ENCODE measurements at regions not wholly inside any gene's neighbourhood (a gene's known extent, or its start where the extent isn't known, plus 50 kb on each side); places are given as distances from the start of the nearest gene placed in this dataset.
"Not testable (repeated sequence)": the region's sequence is repeated elsewhere in the genome, so short reads cannot be mapped to it uniquely, and the experiment has no call there.

DNA sequence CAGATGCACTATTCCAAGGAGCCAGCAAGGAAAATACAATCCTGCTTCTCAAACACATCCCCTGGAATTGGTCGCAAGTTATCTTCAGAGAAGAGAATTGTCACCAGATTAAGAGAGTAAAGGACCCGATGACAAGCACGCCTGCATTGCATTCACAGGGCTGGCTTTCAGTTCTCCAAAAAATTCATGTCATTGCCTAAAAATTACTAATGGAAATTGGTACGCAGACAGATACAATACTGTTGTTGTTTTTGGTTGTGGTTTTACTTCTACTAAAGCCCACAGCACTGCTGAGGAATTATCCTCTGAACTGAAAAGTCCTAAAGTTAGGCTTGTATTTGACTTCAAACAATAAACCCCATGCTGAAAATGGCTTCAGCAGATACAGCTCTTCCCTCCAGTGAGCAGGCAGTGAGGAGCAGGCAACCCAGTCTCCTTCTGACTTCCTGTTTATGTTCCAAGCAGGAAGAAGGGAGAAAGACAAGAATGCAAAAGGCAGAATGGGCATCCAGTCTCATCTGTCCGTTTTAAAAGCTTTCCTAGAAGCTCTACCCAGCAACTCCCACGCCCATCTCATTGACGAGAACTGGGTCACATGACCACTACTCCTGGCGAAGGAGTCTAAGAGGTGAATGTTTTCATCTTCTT, 80.6 kb upstream of the ZNF366 start:
- ATAC-seq, result no peak

DNA sequence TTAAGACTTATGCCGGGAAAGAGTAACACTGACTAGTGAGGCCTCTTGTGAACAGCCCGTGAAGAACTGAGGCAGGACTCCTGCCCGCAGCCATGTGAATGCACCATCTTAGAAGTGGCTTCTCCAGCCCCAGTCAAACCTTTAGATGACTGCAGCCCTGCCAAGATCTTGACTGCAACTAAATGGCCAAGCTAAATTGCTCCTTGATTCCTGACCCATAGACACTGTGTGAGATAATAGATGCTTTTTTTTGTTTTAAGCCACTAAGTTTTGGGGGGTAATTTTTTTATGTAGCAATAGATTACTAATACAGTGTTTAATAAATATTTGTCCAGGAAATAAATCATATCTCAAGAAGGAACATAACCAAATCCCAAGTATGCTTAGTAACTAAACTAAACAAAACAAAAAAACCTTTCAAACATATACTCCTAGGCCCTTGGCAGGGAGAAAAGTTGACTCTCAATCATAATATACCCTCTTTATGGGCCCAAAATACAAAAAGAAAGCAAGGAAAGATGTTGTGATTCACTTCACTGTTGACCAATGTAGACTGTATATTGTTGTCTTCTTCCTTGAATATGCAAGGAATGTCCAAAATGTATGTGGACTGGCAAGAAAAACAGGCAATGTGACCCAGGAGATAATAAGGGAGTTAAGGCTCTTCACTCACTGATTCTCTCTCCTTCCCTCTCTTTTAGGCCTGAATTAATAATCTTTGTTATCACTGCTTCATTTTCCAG, 79.7 kb upstream of the ZNF366 start:
- no peak for ATAC-seq

DNA sequence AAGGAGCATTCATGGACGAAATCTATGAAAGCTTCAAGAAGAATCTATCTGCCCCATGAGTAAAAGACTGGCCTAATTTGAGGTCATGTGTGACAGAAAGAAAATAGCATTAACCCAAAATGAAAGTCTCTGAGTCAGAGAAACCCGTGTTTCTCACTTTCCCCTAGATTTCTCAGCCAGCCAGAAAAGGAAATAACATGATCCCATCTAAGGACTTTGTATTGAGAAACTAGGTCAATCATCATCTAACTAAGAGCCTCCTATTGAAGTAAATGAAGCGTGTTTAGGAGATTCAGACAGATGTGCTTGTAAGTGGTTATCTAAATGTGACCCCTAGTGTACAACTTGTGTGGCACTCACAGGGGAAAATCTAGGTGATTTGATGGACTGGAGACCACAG, 77.3 kb upstream of the ZNF366 start:
- ATAC-seq, result no peak

DNA sequence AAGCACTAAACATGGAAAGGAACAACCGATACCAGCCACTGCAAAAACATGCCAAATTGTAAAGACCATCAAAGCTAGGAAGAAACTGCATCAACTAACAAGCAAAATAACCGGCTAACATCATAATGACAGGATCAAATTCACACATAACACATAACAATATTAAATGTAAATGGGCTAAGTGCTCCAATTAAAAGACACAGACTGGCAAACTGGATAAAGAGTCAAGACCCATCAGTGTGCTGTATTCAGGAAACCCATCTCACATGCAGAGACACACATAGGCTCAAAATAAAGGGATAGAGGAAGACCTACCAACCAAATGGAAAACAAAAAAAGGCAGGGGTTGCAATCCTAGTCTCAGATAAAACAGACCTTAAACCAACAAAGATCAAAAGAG, 72.1 kb upstream of the ZNF366 start:
- not testable (repeated sequence) for ATAC-seq

DNA sequence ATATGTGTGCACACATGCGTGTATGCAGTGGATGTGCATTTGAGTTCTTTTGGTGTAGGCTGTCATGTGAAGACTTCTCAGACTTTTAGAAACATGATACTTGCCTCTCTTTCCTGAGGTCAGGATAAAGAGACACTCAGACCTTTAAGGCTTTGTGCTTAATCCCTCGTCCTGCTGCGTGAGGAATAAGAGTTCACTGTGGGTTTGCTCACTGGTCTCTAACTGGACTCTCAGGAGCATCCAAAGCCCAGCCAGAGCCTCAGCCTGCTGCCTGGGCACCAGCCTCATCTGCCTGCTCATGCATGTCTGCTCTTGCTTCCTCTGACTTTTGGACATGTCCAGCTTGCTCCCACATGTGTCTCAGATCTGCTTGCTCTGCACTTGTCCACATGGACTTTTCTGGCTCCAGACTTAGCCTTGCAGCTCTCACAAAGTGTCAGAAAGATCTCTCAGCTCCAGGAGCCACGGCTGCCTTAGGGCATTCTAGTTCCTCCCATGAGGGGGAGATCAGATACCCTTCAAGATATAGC, 65.1 kb upstream of the ZNF366 start:
- ATAC-seq, result no peak

DNA sequence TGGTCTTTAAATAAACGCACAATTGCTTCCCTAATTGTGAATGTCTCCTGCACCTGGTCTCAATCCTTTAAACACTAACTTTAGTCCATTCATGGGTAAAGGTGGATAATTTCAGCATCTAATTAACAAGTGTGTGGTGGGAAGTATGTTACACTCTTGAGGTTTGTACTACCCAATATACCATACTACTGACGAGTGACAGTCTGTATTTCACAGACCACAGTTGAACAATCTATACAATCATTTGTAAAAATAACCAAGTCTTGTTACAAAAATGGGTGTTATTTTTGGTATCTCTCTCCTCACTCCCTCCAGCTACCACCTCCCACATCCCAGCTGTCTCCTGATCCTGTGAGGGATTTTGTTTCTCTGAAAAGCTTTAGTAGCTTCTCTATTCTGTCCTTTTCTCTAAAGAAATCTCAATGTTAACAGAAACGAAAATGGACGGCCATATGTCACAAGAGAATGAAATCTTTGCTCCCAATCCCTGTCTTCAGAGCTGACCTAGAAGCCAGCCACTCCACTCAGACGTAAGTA, 62.3 kb upstream of the ZNF366 start:
- no peak for ATAC-seq

DNA sequence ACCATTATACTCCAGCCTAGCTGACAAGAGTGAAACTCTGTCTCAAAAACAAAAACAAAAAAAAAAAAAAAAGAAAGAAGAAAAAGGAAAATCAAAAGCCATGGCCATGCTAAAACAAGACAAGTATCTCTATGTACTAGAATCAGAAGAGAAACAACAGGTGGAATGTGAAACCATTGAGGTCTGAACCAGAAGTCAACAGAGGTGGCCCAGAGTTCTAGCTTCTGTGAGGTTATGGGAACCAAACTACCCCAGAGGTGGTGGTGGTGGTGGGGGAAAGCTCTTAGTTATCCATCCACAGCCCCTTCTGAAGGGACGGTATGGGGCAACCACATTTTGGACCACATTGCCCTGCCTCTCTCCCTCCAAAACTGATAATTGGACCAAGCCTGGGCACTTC, 59.5 kb upstream of the ZNF366 start:
- no peak for ATAC-seq

DNA sequence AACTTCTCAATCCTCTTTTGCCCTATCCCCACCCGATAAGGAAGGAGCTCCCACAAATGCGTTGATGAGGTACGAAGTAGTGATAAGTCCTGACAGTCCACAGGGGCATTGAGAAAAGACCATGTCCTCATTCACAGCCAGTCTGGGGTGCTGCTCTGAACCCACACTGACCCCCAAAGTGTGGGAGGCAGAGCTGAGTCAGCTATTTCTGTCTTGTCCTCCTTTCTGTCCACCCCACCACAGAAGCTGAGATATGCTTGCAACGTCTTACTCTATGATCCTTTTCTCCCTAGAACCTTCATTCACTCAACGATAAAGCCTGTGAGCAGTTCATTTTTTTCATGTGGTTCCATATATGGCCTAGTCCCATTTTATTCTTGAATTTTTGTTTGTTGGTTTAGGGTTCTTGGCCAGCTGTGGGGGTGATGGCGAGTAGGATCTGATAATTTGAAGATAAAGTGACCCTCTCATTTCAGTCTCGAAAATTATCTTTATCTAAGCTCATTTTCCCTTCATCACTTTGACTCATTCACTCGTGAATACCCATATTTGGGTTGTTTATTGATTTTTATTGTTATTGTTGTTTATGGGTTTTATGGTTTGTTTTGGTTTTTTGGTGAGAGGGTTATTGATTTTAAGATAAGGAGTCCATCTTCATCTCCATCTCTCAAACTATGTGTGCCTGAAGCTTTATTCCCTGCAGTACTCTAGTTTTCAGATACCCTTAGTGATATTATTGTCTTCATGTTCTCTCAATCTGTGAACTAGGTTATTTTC, 58.5 kb upstream of the ZNF366 start:
- no peak for ATAC-seq

DNA sequence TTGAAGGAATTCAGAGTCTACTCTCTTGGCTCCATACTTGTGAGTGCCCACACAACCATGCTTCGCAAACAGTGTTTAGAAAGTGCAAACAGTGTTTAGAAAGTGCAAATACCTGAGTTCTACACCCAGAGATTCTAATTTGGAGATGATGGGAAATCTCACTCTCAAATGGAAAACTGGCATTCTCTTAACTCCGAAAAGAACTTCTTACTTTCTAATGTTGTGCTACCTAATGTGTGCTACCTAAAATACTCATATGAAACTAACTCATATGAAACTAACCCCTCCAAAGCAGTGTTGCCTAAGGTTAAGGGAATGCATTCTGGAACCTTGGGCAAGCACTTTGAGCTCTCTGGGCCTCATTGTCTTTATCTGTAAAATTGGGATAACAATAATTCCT, 55.5 kb upstream of the ZNF366 start:
- no peak for ATAC-seq

DNA sequence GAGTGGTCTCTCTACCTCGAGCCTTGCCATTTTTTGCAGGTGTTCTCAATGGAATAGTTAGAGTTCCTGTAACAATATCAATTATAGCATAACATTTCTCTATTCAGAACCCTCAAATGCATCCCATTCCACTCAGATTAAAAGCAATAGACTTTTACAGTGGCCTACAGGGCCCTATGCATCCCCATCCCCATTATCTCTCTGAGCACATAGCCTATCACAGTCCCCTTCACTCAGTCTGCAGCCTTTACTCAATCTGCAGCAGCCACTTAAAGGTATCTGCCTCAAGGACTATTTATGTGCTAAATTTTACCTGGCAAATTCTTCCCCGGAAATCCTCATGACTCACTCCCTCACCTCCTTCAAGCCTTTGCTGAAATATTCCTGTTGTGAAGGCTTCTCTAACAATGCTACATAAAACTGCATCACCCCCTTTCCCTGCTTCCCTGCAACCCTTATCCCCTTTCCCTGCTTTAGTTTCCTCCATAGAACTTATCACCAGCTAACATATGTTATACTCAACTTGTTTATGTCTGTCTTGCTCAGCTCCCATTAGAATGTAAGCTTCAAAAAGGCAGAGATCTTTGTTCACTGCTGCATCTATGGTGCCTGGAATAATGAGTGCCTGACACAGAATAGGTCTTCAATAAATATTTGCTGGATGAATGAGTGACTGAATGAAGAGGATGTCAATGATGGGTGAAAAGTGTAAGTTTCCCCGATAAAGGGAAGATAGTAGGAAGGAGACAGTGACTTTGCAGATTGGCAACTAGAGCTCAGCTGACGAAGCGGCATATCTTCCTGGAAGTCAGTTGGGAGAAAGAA, 54.1 kb upstream of the ZNF366 start:
- ATAC-seq, result no peak

DNA sequence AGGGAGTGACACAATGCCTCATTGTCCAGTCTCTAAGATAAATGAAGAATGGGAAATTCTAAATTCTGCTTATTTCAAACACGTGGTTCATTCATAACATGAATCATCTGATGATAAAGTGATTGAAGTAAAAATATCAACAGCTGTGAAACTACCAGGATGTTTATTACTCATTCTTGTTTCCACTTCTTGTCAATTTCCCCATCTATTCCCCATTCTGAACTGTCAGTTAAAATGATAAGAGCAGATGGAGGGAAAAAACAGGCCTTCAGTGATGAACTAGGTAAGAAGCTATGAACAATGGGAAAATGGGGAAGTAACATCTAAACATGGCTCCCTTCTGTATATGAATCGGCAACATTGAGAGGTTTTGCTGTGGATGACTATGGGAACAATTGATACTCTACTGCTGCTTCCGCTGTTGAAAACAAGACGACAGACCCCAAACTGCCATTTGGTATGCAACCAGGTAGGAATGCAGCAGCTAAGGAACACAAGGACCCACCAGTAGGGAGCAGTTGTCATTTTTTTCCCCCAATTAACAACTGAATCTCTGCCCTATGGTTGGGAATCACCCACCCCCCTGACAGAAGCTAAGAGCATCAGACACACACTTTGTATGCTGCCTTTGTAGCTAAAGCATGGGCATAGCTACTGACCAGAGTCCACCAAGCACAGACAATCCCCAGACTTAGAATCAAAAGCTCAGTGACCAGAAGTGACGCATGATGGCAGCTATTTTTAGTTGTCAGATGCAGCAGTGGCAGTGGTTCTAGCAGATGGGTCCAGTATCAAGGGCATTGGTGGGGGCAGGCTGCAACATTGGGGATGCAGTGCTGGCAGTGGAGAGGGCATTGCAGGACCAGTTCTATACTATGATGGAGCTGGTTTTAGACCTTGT, 52.9 kb upstream of the ZNF366 start:
- no peak for ATAC-seq

DNA sequence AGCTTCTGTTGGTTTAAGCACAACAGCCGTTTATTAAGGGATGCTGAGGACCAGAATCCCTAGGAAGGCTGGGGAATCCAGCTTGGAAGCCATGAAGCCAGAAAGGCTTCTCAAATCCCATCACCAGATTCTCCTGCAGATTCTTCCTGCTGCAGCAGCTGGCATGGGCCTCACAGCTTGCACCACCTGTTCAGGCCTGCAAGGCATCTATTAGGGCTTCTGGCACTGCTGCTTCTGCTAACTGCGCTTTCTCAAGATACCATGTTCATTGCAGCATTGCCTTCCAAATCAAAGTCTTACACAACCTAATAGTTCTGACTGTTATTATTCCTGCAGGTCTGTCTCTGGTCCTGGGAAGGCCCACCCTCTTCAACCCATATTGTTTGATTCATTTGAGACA, 51.2 kb upstream of the ZNF366 start:
- no peak for ATAC-seq

DNA sequence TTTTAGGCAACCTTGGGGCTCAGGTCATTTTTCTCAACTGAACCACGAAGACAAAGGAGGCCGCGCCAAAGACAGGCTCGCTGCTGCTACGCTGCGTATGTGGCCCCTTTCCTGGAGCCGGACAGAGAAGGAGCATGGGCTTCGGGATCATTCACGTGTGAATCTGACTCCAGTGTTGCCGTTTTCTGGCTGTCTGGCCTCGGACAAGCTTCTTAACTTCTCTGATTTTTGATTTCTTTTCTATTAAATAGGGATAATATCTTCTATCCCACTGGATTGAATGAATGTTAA, 50.8 kb upstream of the ZNF366 start:
- no peak for ATAC-seq

DNA sequence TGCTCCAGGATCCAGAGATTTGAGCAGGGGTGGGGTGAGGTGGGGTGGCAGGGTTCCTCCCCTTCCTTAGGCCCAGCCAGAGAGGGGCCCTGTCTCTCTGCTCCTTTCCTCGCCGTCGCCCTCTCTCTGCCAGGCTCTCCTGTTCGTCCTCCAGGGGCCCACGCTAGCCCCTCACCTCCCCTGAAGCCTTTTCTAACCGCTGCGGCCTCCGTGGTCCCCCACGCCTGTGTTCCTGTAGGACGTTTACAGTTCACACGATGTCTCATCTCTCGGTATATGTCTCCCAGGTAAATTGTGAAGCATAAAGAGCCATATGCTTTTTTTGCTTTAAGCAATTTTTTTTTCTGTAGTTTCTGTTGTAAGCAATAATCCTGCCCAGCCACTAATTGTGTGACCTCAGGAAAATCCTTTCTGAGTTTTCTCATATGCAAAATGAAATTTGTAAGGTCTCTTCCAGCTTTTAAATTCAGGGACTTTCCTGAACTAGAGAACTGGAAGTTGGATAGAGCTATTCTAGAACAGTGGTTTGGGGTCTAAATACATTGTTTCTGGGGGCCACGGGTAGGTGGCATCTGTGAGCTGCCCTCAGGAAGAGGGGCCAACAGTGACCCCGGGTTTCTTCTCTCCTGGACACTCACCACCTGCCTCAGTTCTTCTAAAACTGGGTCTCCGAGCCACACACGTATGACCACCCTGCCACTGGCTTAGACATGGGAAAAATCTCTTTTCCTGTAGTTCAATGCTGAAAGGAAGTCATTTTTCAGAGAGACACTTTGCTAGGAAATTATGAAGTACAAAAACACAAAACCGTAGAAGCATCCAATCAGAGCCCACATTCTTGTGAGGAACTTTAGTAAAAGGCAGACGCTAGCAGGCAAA, 50.2 kb upstream of the ZNF366 start:
- no peak for ATAC-seq

Measured in activated CD4-positive, CD25-positive, alpha-beta regulatory T cell treated with anti-CD3 and anti-CD28 coated beads, Interleukin-2, amount 50 U/mL, for 24 hours (primary cell).